ENCODE measurements at regions not wholly inside any gene's neighbourhood (a gene's known extent, or its start where the extent isn't known, plus 50 kb on each side); places are given as distances from the start of the nearest gene placed in this dataset.

DNA sequence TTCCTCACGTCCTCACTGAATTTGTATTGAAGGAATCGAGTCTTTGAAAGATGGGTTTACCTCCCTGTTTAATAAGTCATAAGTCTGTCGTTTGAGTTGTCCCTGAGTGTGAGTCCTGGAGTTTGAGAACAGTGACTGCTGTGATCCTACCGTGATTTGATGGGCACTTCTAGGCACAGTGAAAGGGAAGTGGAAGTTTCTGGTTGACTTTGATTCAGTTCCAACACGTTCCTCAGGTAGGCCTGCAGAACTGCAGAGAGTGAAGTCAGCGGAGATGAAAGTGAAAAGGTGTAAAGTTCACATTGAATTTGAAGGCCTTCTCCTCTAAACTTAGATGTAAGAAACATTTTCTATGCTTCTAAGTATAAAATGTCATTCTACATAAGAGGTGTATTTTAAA, 52.9 kb upstream of the ACKR3 start:
- Histone ChIP-seq H3K27ac (ENCODE audit: low read depth, low read length) (no peak overlapping the region), H3K9me3 (ENCODE audit: control insufficient read depth in 1 of 2, insufficient read depth in 1 of 2, low read depth in 1 of 2, low read length in 2 of 2) (no peaks in the 10 kb centered on the region), H3K4me2 (ENCODE audit: low read length) (no peak overlapping the region), H3K9me2 (ENCODE audit: insufficient read depth) (no peaks in the 10 kb centered on the region), H3K27me3 (ENCODE audit: insufficient read depth, low read length) (peaks cover 35% of the 10 kb centered on the region; the same call in 1 of the 2 replicates), H2AFZ (ENCODE audit: low read depth, low read length, poor library complexity, severe bottlenecking) (no peak overlapping the region), H3K4me1 (ENCODE audit: control insufficient read depth in 1 of 2, insufficient read depth in 2 of 2, low read length in 2 of 2) (no peaks in the 10 kb centered on the region), H4K20me1 (ENCODE audit: insufficient read depth) (no peaks in the 10 kb centered on the region), H3K79me2 (ENCODE audit: insufficient read depth, low read length) (no peaks in the 10 kb centered on the region), H3K4me3 (replicated peaks in 1 of 2; ENCODE audit: low read depth in 1 of 2, low read length in 2 of 2) (no peak overlapping the region), H3K36me3 (ENCODE audit: control insufficient read depth in 1 of 2, insufficient read depth in 2 of 2, low read length in 2 of 2) (no peaks in the 10 kb centered on the region), H3K9ac (ENCODE audit: low read length) (no peak overlapping the region)
- ATAC-seq (no peak), DNase-seq (ENCODE audit: low read depth, low spot score) (no peak)
- no TSS peak for BruUV-seq (replicated peaks)
- TF ChIP-seq FOSL1 (IDR thresholded peaks at IDR 0.05; ENCODE audit: low read depth) = no peak
- no peak for TF ChIP-seq MAX (IDR thresholded peaks at IDR 0.05)
- TF ChIP-seq, protein P1, sequence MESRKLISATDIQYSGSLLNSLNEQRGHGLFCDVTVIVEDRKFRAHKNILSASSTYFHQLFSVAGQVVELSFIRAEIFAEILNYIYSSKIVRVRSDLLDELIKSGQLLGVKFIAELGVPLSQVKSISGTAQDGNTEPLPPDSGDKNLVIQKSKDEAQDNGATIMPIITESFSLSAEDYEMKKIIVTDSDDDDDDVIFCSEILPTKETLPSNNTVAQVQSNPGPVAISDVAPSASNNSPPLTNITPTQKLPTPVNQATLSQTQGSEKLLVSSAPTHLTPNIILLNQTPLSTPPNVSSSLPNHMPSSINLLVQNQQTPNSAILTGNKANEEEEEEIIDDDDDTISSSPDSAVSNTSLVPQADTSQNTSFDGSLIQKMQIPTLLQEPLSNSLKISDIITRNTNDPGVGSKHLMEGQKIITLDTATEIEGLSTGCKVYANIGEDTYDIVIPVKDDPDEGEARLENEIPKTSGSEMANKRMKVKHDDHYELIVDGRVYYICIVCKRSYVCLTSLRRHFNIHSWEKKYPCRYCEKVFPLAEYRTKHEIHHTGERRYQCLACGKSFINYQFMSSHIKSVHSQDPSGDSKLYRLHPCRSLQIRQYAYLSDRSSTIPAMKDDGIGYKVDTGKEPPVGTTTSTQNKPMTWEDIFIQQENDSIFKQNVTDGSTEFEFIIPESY (IDR thresholded peaks at IDR 0.05; ENCODE audit: extremely low read depth, insufficient replicate concordance, low read length) = no peak
- TF ChIP-seq SIN3A (IDR thresholded peaks at IDR 0.05; ENCODE audit: low read depth) = no peak
- TF ChIP-seq, protein P2, sequence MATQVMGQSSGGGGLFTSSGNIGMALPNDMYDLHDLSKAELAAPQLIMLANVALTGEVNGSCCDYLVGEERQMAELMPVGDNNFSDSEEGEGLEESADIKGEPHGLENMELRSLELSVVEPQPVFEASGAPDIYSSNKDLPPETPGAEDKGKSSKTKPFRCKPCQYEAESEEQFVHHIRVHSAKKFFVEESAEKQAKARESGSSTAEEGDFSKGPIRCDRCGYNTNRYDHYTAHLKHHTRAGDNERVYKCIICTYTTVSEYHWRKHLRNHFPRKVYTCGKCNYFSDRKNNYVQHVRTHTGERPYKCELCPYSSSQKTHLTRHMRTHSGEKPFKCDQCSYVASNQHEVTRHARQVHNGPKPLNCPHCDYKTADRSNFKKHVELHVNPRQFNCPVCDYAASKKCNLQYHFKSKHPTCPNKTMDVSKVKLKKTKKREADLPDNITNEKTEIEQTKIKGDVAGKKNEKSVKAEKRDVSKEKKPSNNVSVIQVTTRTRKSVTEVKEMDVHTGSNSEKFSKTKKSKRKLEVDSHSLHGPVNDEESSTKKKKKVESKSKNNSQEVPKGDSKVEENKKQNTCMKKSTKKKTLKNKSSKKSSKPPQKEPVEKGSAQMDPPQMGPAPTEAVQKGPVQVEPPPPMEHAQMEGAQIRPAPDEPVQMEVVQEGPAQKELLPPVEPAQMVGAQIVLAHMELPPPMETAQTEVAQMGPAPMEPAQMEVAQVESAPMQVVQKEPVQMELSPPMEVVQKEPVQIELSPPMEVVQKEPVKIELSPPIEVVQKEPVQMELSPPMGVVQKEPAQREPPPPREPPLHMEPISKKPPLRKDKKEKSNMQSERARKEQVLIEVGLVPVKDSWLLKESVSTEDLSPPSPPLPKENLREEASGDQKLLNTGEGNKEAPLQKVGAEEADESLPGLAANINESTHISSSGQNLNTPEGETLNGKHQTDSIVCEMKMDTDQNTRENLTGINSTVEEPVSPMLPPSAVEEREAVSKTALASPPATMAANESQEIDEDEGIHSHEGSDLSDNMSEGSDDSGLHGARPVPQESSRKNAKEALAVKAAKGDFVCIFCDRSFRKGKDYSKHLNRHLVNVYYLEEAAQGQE (IDR thresholded peaks at IDR 0.05; ENCODE audit: low read depth) = no peak
- TF ChIP-seq YY1 (IDR thresholded peaks at IDR 0.05; ENCODE audit: extremely low read depth, insufficient replicate concordance, low read depth, low read length) = no peak
- TF ChIP-seq EZH2phosphoT487 (IDR thresholded peaks at IDR 0.05; ENCODE audit: borderline replicate concordance) = no peak
- TF ChIP-seq RAD21 (IDR thresholded peaks at IDR 0.05; ENCODE audit: low read depth) = no peak
- TF ChIP-seq ELF1 (IDR thresholded peaks at IDR 0.05; ENCODE audit: borderline replicate concordance, low read depth) = no peak
- no peak for TF ChIP-seq CEBPB (IDR thresholded peaks at IDR 0.05; ENCODE audit: low read depth)
- TF ChIP-seq SRF (IDR thresholded peaks at IDR 0.05; ENCODE audit: low read depth) = no peak
- no peak for TF ChIP-seq CTCF (IDR thresholded peaks at IDR 0.05 in 2 of 3, conservative IDR thresholded peaks at IDR 0.05 in 1 of 3; ENCODE audit: borderline replicate concordance in 1 of 3, insufficient read depth in 1 of 3, low read depth in 2 of 3, low read length in 2 of 3)
- no peak for TF ChIP-seq ZFX (IDR thresholded peaks at IDR 0.05)
- no peak for TF ChIP-seq EGR1 (IDR thresholded peaks at IDR 0.05; ENCODE audit: low read depth)
- TF ChIP-seq SP1 (IDR thresholded peaks at IDR 0.05; ENCODE audit: low read depth) = no peak
- no peak for TF ChIP-seq JUND (IDR thresholded peaks at IDR 0.05)
- ChIA-PET CTCF (no interaction called here), RAD21 (ENCODE audit: low non-redundant PET in 1 of 2, low total read pairs in 2 of 2, uncharacterized antibody in 2 of 2, unreplicated experiment in 2 of 2) (no interaction called here), POLR2A (no interaction called here)
- intact Hi-C loops (cut with micrococcal nuclease) = loop anchor here (10.0 kb wide), 1 partner anchor 162 kb away; no protein-coding TSS in a partner anchor
